SKM-1 treated with dmso at 0.1 percent for 144 hours (cell line): ENCODE measurements at regions not wholly inside any gene's neighbourhood (a gene's known extent, or its start where the extent isn't known, plus 50 kb on each side); places are given as distances from the start of the nearest gene placed in this dataset.
"Not testable (repeated sequence)": the region's sequence is repeated elsewhere in the genome, so short reads cannot be mapped to it uniquely, and the experiment has no call there.

Experiments
- DNase-seq: peaks from one replicate; lab custom pipeline; 2025; ENCODE audit not compliant: unreplicated experiment; lab: John Stamatoyannopoulos, UW

GRCh38 chr4:1589098-1589497, 95.0 kb downstream of the FAM53A start:
- DNase-seq, result no peak

- DNase-seq, result no peak
These were observed 95.8 kb downstream of the FAM53A start for GRCh38 chr4:1588306-1588705.

GRCh38 chr4:1584498-1584897, 99.6 kb downstream of the FAM53A start:
- DNase-seq, result no peak

- no peak for DNase-seq
These were observed 100.3 kb downstream of the FAM53A start for GRCh38 chr4:1583859-1584258.

GRCh38 chr4:1583051-1583785, 100.9 kb downstream of the FAM53A start:
- DNase-seq, result no peak

GRCh38 chr4:1582227-1582626, 101.9 kb downstream of the FAM53A start:
- DNase-seq, result no peak

- peak; percentile 98 for DNase-seq
These were observed 102.8 kb downstream of the FAM53A start for GRCh38 chr4:1581164-1581894.

GRCh38 chr4:1580692-1581012, 103.5 kb downstream of the FAM53A start:
- not testable (repeated sequence) for DNase-seq

GRCh38 chr4:1579901-1580691, 104.0 kb downstream of the FAM53A start:
- DNase-seq, result peak; percentile 93

GRCh38 chr4:1579001-1579900, 104.9 kb downstream of the FAM53A start:
- peak; percentile 78 for DNase-seq

- DNase-seq, result no peak
These were observed 105.8 kb downstream of the FAM53A start for GRCh38 chr4:1578251-1578773.

- no peak for DNase-seq
These were observed 106.3 kb downstream of the FAM53A start for GRCh38 chr4:1577822-1578217.

GRCh38 chr4:1576961-1577821, 106.9 kb downstream of the FAM53A start:
- DNase-seq, result no peak

GRCh38 chr4:1576304-1576960, 107.7 kb downstream of the FAM53A start:
- DNase-seq, result no peak

- DNase-seq, result no peak
These were observed 108.5 kb downstream of the FAM53A start for GRCh38 chr4:1575418-1576303.

GRCh38 chr4:1574601-1575417, 109.3 kb downstream of the FAM53A start:
- no peak for DNase-seq

- no peak for DNase-seq
These were observed 110.2 kb downstream of the FAM53A start for GRCh38 chr4:1573830-1574459.
